HG03439 (cell line): ENCODE measurements at regions not wholly inside any gene's neighbourhood (a gene's known extent, or its start where the extent isn't known, plus 50 kb on each side); places are given as distances from the start of the nearest gene placed in this dataset.

ENCODE experiments used
- ATAC-seq: cut with Tn5 transposase; IDR thresholded peaks from one replicate; pipeline ENCODE4 v1.9.1; 2021; ENCODE audit warnings: mild to moderate bottlenecking, moderate library complexity; ENCODE audit not compliant: unreplicated experiment

DNA sequence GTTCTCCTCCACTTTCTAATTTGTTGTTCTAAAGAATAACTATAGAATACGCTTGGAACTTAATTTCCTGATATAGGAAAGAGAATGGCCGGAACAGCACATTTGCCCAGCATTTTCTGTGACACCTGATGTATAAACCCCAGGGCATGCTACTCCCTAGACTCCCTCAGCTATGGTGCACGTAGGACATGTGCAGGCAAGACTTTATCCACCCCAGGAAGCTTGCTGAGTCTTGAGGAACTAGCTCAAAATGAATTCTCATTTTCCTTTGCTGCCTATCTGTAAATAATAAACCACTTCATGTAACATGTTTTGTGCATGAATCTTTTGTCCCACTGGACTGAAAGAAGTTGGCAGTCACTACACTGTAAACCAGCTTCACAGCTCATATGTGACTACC, 535.8 kb upstream of the SLITRK1 start:
- no peak for ATAC-seq

DNA sequence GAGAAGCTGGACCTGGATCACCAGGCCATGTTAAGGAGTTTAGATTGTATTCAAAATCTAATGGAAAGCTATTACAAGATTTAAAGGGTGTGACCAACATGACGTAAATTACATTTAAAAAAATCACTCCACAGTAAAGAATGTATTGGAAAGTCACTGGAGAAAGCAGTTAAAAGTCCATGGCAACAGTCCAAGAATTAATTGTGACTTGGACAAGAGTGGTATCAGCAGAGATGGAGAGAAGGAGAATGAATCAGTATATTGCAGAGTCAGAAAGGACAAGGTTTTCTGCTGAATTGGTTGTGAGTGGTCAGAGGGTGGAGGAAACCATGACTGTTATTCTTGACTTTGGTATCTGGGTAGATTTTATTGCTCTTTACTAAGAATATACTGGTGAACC, 535.1 kb upstream of the SLITRK1 start:
- no peak for ATAC-seq

DNA sequence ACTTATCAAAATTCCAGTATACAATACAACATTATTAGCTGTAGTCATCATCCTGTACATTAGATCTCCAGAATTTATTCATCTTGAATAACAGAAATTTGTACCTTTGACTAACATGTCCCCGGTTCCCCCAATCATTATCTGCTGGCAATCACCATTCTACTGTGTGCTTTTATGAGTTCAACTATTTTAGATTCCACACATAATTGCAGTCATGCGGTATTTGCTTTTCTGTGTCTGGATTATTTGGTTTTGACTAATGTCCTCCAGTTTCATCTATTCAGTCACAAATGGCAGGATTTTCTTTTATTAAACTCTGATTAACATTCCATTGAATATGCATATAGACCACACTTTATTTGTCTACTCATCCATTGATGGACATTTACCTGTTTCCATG, 530.7 kb upstream of the SLITRK1 start:
- no peak for ATAC-seq

DNA sequence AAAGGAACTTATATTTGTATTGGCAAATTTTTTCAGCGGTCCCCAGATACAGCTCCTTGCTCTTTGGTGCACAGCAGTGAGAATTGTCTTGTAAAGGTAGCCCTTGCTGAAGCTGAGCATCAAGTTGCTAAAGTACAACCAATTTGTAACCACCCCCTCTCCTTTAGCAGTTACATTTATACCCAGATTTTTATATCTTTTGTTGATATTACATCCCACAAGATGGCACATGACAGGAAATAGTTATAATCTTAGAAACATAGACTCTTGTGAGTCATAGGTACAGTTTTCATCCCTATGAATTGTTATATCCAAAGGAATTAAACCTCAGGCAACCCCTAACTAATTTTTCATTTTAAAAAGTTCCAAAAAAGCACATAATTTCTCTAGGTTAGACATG, 523.0 kb upstream of the SLITRK1 start:
- ATAC-seq, result no peak

DNA sequence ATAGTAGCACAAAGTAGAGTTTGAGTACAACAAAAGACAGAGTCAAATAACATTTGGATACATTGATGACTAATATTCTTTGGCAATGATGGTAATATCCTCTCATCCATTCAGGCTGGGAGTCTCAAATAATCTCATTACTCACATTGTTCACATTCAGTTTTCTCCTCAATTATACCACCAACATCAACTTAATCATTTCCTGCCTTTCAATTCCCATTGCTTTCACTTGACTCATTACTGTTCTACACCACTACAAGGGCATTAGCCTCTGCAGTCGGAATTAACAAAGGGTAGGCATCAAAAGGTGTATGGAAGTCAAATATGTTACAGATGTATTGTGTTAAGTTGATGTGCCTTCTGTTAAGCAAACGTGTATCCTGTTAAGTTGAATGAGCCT, 518.4 kb upstream of the SLITRK1 start:
- ATAC-seq, result no peak

DNA sequence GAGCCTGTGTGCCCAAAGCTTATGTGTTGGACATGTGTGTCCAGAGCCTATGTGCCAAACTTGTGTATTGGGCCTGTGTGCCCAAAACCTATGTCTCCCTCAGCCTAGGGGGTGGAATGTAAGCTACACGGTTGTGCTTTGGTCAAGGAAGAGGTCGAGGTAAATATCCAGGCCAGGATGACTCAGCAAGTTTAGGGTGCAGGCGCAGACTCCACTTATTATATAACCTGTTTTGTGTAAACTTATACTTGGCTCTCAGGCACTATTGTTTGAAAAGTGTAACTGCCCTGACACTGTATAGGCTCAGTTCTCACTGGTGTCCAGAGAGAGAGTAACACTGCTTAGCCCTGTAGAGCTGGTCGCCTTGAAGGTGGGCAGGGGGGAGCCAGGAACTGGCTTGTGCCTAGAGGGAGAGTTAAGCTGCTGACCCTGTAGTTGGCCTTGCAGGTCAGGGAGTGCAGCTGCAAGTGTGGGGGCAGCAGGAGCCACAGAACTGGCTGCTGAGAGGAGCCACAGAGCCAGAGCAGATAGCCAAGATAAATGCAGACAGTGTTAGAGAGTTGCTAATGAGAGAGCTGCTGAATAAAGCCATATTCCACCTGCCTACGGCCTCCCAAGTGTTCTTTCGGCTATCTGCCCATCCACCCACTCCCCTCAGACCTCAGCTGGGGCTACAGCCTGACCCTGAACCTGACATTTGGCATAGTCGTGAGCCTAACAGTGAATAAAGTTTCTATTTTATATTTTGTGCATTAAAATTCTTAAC, 517.2 kb upstream of the SLITRK1 start:
- ATAC-seq, result no peak

DNA sequence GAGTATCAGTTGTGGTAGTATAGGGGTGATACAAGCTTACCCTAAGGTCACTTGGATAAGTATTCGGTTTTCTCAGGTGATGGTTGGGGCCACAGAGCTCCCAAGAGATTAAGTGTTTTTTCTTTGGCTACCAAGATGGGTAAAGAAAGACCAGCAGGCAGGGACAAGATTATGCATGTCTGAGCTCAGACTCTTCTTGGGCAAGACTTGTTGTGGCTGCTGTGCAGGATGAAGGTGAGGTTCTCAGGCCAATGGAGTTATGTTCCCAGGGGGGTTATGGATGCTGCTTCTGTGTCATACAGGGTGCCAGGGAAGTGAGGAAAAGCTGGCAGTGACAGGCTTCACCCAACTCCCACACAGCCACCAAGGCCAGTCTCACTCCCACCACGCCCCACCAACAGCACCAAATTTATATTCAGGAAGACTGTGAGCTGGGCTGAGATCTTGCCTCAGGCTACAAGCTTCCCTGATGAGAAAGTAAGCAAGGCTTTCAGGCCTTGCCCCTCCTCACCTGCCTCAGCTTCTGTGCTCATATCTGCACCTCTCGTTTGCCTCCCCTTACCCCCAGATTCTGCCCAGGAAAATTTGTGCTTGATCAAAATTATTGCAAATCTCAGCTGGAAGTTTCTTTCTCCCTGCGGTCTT, 511.8 kb upstream of the SLITRK1 start:
- ATAC-seq, result no peak

DNA sequence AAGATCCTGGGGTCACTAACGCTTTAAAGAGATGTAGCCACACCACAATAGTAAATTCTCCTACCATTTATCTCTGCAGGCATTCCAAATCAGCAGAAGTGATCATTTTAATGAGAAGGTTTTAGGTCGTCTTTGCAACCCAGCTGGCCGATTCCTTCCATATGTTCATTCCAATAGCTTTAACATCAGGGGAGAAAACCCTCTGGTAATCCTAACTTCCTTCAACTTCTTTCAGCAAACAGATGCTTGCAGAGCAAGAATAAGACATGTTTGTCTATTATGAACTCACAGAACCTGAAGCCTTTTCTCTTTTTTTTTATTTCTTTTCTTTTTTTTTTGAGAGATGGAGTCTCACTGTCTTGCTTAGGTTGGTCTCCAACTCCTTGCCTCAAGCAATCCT, 498.6 kb upstream of the SLITRK1 start:
- no peak for ATAC-seq

DNA sequence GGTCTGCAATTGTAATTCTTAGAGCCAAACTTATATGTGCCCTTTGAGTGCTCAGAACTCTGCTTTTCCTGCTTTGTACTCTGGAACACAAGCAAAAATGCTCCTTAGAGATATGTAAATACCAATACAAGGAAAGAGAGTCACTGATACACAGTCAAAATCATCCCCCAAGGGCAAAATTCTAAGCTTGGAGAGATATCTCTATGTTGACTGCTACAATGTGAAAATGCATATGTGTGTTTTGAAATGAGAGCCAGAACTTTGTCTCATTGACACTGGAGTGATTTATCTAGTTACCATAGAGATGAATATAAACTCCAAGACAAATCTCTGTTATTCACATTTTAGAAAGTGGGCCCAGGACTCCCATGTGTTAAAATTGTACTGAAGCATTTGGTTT, 494.8 kb upstream of the SLITRK1 start:
- ATAC-seq, result no peak

DNA sequence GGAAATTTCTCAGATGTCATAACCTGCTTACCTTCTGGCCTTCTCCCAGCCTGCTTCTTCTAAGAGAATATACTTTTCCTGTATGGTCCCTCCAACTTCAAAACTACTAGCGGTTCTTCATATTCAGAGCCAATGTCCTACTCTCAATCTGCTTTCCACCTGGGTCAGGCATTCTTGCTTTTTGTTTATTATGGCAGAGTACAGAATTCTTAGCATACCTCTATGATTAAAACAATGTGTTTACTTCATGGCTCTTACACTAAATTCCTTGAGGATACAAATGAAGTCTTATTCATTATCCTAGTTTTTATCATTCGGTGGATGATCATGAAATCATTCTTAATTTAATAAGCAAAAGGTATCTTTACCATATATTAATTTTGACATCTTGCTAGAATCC, 484.2 kb upstream of the SLITRK1 start:
- no peak for ATAC-seq

DNA sequence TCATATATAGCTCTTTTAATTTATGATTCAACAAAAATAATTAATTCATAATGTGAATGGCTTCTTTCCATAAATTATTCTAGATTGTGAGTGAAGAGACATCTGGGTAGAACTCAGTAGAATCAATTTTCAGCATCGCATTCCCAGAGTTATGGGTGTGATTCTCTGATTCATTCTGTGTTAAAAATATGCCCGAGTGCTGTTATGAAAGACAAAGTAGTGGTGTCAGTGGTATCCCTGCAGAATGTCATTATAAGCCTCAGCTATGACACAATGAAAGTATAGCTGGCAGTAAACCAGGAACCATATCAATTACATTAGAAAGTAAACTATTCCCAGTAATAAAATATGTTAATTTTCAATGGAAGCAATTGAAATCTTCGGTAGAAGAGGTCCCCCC, 480.5 kb upstream of the SLITRK1 start:
- no peak for ATAC-seq

DNA sequence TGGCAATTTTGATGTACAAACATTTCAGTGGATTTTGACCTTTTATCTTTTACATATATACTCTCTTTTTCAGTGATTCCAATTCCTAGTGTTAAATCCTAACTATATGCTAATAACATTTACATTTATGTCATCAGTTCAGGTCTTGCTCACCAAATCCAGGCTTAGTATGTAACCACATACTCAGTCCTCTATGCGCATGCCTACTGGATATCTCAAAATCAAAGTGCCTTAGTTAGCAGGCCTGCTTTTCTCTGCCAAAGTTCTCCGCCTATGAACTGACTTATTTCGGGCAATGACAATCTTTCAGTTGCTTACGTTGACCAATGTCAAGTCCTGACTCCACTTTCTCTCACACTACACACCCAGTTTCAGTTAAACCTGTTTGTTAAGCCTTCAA, 478.5 kb upstream of the SLITRK1 start:
- no peak for ATAC-seq

DNA sequence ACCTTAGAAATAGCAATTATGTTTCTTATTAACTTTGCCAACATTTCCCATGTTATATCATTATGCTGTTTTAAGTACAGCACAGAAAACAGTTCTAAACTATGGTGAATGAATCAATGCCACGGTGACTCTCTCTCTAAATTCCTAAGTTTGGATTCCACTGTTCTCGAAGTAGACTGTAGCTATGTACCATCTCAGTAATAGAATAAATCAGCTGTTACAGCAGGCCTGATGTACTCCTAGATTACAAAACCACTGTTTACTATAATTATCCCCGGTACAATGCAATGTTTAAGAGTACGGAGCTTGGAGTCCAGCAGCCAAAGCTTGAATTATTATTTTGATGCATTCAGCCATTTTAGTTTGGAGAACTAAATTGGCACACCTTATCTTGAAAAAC, 476.3 kb upstream of the SLITRK1 start:
- ATAC-seq, result no peak

DNA sequence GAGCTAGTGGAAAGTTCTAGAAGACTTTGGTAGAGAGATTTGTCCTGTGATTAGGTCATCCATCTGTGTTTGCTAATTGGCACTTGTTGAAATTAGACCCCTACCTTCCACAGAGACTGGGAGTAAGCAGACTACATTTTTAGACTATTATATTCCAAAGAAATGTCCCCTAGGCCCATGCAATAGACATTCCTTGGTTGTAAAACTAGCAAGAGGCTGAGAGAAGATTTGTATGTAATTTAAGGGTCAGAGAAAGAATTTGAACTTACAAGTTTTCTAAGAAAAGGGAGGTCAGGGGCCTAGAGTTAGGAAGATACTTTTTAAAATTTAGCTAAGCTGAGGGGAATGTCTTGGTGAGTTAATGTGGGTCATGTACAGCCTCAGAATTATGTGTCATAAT, 470.7 kb upstream of the SLITRK1 start:
- no peak for ATAC-seq

DNA sequence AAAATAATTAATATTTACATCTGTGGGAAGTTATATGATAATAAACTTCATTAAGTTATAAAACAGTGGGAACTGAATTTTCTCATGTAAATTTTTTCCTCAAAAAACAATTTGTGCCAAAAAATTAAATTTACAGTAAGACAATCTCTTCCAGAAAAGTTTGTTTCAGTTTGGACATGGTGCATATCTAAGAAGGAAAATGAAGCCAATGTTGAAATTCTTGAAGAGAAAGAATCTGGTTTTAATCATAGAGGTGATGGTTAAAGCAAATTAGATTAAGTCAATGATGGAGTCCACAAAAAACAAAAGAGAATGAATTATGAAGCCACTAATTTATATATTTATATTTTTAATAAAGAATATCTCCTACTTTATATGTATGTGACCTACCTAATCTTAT, 457.2 kb upstream of the SLITRK1 start:
- no peak for ATAC-seq

DNA sequence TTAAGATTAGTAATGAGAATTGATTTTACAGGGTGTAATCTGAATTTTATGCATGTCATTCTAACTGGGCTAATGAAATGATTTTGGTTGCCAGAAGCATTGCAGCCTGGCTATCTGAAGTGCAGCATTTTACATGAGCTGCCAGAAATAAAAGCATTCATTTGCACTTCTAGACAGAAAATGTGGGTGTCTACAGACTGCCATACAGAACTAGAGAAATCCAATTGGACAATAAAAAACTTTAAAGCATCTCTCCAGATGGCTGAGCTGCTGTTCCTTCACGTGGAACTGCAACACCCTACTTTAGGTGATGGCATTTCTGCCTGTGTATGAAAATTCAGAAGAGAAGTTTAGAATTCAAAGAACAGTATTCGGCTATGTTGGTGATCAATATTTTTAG, 450.1 kb upstream of the SLITRK1 start:
- no peak for ATAC-seq

DNA sequence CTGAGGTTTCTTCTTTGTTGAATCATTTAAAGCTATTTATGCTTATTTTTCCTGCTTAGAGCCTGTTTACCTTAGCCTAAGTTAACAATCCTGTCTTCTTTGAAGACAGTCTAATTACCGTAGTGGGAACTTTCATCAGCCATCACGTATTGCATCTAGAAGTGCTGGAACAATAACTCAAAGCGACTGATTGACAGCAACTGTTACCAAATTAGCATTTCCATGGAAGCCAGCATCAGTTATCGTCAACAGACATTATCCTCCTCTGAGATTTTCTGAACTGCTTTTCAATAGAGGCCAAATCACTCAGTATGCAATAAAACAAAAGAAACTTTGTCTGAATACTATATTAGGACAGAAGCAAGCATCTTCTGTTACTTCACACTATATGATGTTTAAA, 433.3 kb upstream of the SLITRK1 start:
- ATAC-seq, result no peak

DNA sequence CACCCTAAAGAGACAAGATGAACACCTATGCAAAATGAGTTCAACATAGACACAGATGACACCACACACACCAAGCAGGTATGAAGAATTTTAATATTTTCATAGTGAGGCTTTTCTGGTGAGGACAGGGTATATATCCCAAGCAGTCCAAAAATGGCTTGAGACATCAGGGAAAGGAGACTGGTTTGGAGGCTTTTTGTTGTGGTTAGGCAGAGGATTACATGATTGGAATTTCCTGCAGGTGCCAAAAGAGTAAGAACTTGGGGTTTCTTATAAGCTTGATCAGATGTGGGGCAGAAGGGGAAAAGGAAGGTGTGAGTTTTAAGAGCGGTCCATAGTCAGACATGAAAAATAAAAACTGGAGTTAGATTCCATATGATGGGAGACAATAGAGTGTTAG, 420.8 kb upstream of the SLITRK1 start:
- no peak for ATAC-seq

DNA sequence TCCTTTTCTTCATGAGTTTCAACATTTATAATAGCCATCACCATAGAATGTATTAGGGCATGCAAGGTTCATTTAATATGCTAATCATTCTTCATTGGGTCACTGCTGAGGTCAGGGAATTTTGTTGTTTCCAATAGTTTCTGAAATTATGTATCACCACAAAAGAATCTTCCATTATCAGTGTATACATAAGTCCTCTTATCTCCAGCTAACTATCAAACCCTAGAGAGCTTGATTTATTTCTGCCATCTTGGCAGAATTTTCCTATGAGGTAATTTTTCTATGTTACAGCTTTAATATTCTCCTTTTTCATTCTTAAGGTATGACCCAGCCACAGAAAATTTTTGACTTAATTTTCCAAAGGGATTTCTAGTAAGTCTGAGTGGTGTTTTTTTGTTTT, 415.0 kb upstream of the SLITRK1 start:
- no peak for ATAC-seq

DNA sequence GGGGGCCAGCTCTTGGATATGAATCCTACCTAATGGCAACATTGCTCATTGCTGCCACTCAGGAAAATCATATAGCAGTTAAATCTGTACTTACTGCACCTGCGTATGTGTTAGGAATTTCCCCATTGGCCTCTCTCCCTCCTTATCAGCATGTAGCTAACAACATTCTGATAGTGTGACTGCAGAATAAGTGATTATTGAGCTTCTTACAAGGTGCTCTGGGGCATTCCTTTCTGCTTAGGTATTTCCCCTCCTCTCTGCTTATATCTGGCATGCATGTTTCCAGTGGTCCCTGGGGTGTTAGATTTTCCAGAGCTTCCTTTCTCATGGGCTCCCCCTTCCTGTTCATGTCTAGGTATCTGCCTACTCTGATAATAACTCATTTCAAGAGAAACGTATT, 414.1 kb upstream of the SLITRK1 start:
- ATAC-seq, result no peak

DNA sequence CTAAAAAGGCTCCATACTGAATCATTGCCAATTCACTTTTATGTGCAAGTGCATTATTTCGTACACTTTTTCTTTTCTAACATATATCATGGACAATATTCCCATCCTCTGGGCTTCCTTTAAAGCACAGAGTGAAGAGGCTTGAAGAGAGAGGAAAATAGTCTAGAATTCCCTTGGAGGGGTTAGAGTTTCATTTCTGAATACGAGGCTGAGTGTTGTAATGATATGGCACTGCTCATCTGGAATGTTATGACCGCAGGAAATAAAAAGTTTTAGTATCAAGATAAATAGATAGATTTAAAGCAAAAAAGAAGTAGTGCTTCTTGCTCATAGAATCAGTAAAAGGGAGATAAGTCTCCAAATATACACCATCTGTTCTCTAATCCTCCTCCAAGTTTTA, 412.3 kb upstream of the SLITRK1 start:
- ATAC-seq, result no peak

DNA sequence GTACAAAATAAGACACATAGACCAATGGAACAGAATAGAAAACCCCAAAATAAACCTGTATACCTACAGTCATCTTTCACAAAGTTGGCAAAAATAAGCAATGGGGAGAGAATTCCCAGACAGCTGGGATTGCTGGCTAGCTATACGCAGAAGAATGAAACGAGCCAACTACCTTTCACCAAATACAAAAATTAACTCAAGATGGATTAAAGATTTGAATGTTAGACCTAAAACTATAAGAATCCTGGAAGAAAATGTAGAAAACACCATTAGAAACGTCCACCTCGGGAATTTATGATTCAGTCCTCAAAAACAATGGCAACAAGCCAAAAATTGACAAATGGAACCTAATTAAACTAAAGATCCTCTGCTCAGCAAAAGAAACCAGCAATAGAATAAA, 408.1 kb upstream of the SLITRK1 start:
- ATAC-seq, result no peak

DNA sequence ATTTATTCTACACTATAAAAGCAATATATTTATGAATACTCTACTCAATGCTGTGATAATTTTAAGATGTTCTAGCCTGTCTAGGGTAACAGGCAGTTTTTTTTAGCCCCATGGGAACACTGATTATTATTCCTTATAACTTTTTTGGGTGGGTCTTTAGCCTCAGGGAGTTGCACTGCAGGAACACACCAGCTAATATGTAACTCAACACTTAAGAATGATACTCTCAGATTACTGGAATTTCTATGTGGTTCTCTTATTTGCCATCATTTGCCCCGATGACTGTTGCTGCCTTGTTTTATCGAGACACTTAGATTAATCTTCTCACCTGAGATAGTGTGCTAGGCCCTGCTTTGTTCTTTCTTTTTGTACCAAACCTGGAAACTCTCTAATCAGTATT, 396.9 kb upstream of the SLITRK1 start:
- no peak for ATAC-seq
